Smooth muscle cell (in vitro differentiated cells): ENCODE measurements at regions not wholly inside any gene's neighbourhood (a gene's known extent, or its start where the extent isn't known, plus 50 kb on each side); places are given as distances from the start of the nearest gene placed in this dataset.

ENCODE experiments used
- DNase-seq: peaks from one replicate; lab custom pipeline; 2025; ENCODE audit not compliant: unreplicated experiment; lab: John Stamatoyannopoulos, UW
- H2AFZ ChIP-seq: fragments of 200-600 bp; sonication (generic); 2 replicates; pipeline ENCODE4 v1.6.0; 2016; ENCODE audit warnings: antibody characterized with exemption, low read depth, mild to moderate bottlenecking
- H3F3A ChIP-seq: fragments of 200-600 bp; sonication (generic); 2 replicates; pipeline ENCODE4 v1.6.0; 2017; ENCODE audit warnings: antibody characterized with exemption, low read depth
- H3K27ac ChIP-seq: fragments of 200-600 bp; sonication (generic); 2 replicates; pipeline ENCODE4 v1.5.1; 2016; ENCODE audit warnings: low read depth, mild to moderate bottlenecking
- H3K27me3 ChIP-seq: fragments of 200-600 bp; sonication (generic); 2 replicates; pipeline ENCODE4 v1.6.1; 2016; ENCODE audit warnings: low read depth, mild to moderate bottlenecking
- H3K36me3 ChIP-seq: fragments of 200-600 bp; sonication (generic); 2 replicates; pipeline ENCODE4 v1.5.1; 2016; ENCODE audit warnings: low read depth
- H3K4me1 ChIP-seq: fragments of 200-600 bp; sonication (generic); 2 replicates; pipeline ENCODE4 v1.5.1; 2016; ENCODE audit warnings: low read depth
- H3K4me2 ChIP-seq: fragments of 200-600 bp; sonication (generic); 2 replicates; pipeline ENCODE4 v1.6.0; 2016; ENCODE audit warnings: mild to moderate bottlenecking
- H3K4me3 ChIP-seq: fragments of 200-600 bp; sonication (generic); 2 replicates; pipeline ENCODE4 v1.5.1; 2016; ENCODE audit warnings: mild to moderate bottlenecking
- H3K79me2 ChIP-seq: fragments of 200-600 bp; sonication (generic); 2 replicates; pipeline ENCODE4 v1.6.0; 2016; ENCODE audit warnings: low read depth, mild to moderate bottlenecking
- H3K9ac ChIP-seq: fragments of 200-600 bp; sonication (generic); 2 replicates; pipeline ENCODE4 v1.6.0; 2016; ENCODE audit warnings: low read depth
- H3K9me3 ChIP-seq: fragments of 200-600 bp; sonication (generic); replicated peaks from 2 replicates; pipeline ENCODE4 v1.5.1; 2016; ENCODE audit warnings: low read depth
- H4K20me1 ChIP-seq: fragments of 200-600 bp; sonication (generic); 2 replicates; pipeline ENCODE4 v1.6.0; 2016; ENCODE audit warnings: low read depth
- CTCF ChIP-seq: fragments of 200-600 bp; sonication (generic); IDR thresholded peaks from 2 replicates; pipeline ENCODE4 v1.5.1; 2017; ENCODE audit warnings: borderline replicate concordance, mild to moderate bottlenecking, antibody characterized with exemption; ENCODE audit not compliant: insufficient read depth, poor library complexity, severe bottlenecking
- WGBS: methylation state at CpG from one replicate; pipeline ENCODE4 v1.1.7; 2016; ENCODE audit warnings: low lambda C conversion rate; 5-methylcytosine and 5-hydroxymethylcytosine counted together

DNA sequence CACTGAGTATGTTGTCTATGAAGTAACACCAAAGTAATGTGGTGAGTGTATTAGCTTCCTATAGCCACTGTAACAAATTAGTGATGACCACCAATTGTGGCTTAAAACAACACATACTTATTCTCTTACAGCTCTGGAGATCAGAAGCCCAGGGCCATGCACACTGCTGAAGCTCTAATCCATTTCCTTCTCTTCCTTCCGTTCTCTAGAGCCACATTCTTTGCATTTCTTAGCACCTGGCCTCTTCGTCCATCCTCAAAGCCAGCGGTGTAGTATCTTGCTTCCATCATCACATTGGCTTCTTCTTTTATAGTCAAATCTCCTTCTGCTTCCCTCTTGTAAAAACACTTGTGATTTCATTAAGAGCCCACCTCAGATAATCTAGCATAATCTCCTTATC, 230.3 kb upstream of the RFX3 start:
- no peak for DNase-seq
- Histone ChIP-seq H3K4me3 (no peak overlapping the region), H3K9ac (no peak overlapping the region), H3K27ac (no peak overlapping the region), H3K36me3 (no peaks in the 10 kb centered on the region), H2AFZ (no peak overlapping the region), H3K9me3 (no peaks in the 10 kb centered on the region), H3K27me3 (no peaks in the 10 kb centered on the region), H3K4me2 (no peak overlapping the region), H3K4me1 (peaks cover 15% of the 10 kb centered on the region), H3F3A (no peaks in the 10 kb centered on the region), H4K20me1 (no peaks in the 10 kb centered on the region), H3K79me2 (no peaks in the 10 kb centered on the region)
- WGBS = 34% methylated on average over 3 of the region's 3 CpGs
- TF ChIP-seq CTCF = no peak

DNA sequence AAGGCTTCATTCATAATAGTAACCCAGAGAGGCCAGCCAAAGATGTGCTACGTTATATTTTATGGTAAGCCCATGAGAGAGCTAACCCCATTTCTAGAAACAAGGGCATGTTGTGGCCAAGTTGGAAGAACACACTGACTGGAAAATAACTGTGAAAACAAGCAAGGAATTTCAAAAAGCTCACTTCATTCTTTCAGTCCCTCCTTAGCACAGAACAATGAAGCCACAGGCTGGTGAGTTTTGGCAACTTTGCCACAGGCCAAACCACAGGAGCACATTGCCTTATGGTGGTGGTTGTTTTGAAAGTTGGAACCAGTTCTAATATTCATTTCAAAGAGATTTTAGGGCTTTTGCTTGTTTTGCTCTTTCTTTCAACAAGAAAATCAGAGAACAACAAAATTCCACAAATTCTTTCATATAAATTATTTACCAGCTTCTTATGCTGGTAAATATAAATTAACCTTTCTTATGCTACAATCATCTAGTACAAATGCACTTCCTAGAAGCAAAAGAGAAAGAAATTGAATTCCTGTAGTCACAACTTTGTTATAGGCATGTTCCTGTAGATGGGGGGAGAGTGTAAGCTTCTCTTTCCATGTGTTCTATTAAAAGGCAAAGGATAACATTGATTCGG, 225.4 kb upstream of the RFX3 start:
- no peak for DNase-seq
- H3K4me3 ChIP-seq = no peak overlapping the region
- no peaks in the 10 kb centered on the region for H3K79me2 ChIP-seq
- no peak for TF ChIP-seq CTCF
- H2AFZ ChIP-seq = no peak overlapping the region
- H3K9me3 ChIP-seq = no peaks in the 10 kb centered on the region
- no peaks in the 10 kb centered on the region for H3K36me3 ChIP-seq
- H3K27ac ChIP-seq = no peak overlapping the region
- no peak overlapping the region for H3K4me2 ChIP-seq
- no peaks in the 10 kb centered on the region for H3K27me3 ChIP-seq
- no peaks in the 10 kb centered on the region for H3F3A ChIP-seq
- WGBS = 92% methylated on average over 2 of the region's 2 CpGs
- H4K20me1 ChIP-seq = no peaks in the 10 kb centered on the region
- H3K4me1 ChIP-seq = no peaks in the 10 kb centered on the region
- H3K9ac ChIP-seq = no peak overlapping the region

DNA sequence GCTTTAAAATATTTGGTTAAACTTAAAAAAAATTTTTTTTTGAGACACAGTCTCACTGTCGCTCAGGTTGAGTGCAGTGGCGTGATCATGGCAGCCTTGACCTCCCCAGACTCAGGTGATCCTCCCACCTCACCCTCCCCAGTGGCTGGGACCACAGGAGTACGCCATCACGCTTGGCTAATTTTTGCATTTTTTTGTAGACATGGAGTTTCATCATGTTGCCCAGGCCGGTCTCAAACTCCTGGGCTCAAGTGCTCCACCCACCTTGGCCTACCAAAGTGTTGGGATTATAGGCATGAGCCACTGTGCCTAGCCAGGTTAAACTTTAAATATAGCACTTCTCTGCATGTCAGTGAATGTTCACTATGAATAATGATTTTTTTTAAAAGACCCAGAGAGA, 224.5 kb upstream of the RFX3 start:
- H3K4me2 ChIP-seq = no peak overlapping the region
- H3K9me3 ChIP-seq = no peaks in the 10 kb centered on the region
- no peak overlapping the region for H3K4me3 ChIP-seq
- H4K20me1 ChIP-seq = no peaks in the 10 kb centered on the region
- H3K4me1 ChIP-seq = no peaks in the 10 kb centered on the region
- no peak for DNase-seq
- H3F3A ChIP-seq = peaks cover 5% of the 10 kb centered on the region
- no peak overlapping the region for H2AFZ ChIP-seq
- no peak overlapping the region for H3K27ac ChIP-seq
- TF ChIP-seq CTCF = no peak
- H3K79me2 ChIP-seq = no peaks in the 10 kb centered on the region
- no peaks in the 10 kb centered on the region for H3K36me3 ChIP-seq
- WGBS = 78% methylated on average over 5 of the region's 5 CpGs
- no peaks in the 10 kb centered on the region for H3K27me3 ChIP-seq
- no peak overlapping the region for H3K9ac ChIP-seq
